ENCODE measurements at regions not wholly inside any gene's neighbourhood (a gene's known extent, or its start where the extent isn't known, plus 50 kb on each side); places are given as distances from the start of the nearest gene placed in this dataset.
"Not testable (repeated sequence)": the region's sequence is repeated elsewhere in the genome, so short reads cannot be mapped to it uniquely, and the experiment has no call there.

DNA sequence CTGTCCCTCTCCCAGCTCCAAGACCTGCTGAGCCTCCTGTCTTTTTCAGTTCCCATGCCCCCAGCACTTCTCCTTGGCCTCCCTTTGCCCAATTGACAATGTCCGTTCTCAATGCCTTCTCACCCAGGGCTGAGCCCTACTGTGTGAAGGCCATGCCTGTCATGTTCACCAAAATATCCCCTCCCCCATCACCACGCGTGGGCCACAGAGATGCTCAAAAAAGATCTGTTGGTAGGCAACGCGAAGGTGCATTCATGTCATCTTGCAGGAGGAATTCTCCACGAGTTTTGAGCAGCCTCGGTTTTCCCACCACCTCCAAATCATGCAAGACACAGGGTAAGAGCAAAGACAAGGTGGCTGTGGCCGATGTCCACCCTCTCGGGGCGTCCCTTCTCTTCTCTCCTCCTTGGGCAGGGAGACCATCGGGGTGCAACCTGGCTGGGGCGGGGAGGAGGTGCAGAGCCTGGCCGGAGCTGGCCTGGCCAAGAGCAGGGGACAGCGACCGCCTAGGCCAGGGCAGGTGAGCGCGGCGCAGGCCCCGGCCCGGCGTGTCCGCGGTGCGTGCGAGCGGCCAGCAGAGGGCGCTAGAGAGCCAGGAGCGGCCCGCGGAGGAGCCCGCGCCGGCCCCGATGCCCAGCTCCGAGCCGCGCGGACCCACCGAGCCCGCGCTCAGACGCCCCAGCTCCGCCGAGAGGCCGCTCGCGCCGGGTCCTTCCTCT is 56.3 kb upstream of the KRTAP5-11 start:
- peak; percentile 25 for DNase-seq (ENCODE audit: extremely low read depth, low read depth)

DNA sequence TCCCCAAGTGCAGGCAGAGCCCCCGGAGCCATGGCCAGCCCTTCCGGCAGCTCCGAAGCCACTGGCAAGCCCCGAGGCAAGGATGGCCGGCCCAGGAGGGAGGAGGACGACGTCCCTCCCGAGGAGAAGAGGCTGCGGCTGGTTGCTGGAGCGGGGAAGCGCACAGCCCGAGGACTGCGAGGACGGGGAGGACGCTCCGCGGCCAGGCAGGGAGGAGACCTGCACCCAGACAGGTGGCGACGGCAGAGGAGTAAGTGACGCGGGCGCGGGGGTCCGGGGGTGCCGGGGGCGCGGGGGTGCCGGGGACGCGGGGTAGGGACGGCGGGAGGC is 56.8 kb upstream of the KRTAP5-11 start:
- not testable (repeated sequence) for DNase-seq (ENCODE audit: extremely low read depth, low read depth)

- DNase-seq (ENCODE audit: extremely low read depth, low read depth): not testable (repeated sequence)
These were observed 57.2 kb upstream of the KRTAP5-11 start for GRCh38 chr11:71639916-71640315.

DNA sequence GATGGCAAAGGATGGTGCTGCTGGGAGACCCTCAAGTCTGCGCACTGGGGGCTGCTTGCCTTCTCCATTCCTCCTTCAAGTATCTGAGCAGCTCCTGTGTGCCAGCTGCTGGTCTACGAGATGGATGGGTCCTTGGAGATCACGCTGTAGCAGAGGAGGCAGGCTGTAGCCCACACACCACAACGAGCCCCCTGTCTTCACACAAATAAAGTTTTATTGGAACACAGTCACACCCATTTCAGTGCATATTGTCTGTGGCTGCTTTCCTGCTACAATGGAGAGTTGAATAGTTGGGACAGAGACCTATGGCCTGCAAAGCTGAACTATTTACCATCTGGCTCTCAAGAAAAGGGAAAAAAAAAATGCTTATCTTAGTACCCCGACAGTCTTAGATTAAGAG is 64.4 kb upstream of the KRTAP5-11 start:
- not testable (repeated sequence) for DNase-seq (ENCODE audit: extremely low read depth, low read depth)

DNA sequence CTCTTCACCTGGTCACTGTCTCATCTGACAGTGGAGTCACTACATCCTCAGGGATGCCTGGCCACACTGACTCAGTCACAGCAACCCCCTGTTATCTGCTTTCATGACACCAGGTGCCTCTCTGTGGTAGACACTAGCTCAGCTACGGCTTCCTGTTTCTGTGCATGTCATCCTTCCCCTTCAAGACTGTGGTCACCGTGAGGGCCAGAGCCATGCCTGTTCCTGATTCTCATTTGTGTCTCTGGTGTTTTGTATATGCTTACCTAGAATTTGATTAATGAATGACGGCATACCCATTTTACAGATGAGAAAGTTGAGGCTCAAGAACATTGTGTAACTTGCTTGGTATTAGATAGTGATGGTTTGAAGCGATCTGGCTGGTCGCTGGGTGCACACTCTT is 70.3 kb upstream of the KRTAP5-11 start:
- not testable (repeated sequence) for DNase-seq (ENCODE audit: extremely low read depth, low read depth)

DNA sequence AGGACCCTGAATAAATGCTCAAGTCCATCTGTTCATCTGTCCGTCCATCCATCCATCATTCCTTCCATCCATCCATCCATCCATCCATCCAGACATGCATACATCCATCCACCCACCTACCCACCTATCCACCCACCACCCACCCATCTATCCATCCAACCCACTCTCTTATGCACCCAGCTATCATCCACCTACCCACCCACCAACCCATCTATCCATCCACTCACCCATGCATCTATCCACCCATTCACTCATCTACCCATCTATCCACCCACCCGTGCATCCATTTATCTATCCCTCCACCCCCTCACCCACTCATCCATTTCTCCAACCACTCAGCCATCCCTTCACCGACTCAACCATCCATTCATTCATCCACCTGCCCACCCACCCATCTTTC is 71.7 kb upstream of the KRTAP5-11 start:
- DNase-seq (ENCODE audit: extremely low read depth, low read depth): not testable (repeated sequence)

DNA sequence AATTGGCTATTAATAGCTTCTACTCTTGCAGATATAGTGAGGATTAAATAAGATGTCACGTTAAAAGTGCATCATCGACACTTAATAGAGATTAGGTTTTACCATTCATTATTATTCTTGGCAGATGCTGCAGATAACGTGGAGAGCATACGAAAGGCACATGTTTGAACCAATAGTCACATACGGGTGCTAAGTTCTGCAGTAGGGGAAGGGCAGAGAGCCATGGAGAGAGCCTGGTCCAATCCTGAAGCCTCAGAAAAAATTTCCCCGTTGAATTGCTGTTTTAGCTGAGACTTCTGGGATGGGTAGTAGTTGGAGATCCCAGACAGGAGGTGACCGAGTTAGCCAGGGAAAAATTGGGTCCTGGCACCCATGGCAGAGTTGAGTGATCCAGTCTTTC is 72.4 kb upstream of the KRTAP5-11 start:
- not testable (repeated sequence) for DNase-seq (ENCODE audit: extremely low read depth, low read depth)

GRCh38 chr11:71656513-71656912 is 73.8 kb upstream of the KRTAP5-11 start:
- DNase-seq (ENCODE audit: extremely low read depth, low read depth): not testable (repeated sequence)

DNA sequence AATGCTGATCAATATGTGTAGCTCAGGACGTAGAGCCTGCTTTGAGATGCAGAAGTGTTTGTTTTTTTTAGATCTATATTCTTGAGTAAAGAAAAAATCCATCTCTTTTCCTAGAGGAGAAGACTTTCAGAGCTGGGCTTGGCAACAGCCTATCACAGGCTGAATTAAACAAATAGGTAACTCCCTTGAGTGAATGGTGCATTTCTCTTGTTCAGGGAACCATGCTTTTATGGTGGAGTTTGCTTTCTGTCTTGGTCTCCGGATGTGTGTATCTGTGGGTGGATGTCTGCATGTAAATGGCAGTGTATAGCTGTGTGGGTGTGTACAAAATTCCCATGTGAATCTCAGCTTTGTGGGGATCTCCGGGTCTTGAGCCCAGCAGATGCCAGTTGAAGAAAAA is 82.3 kb upstream of the KRTAP5-11 start:
- DNase-seq (ENCODE audit: extremely low read depth, low read depth): not testable (repeated sequence)

- DNase-seq (ENCODE audit: extremely low read depth, low read depth): not testable (repeated sequence)
These were observed 115.4 kb upstream of the KRTAP5-11 start for GRCh38 chr11:71698110-71698509.

GRCh38 chr11:71698961-71699360 is 116.3 kb upstream of the KRTAP5-11 start:
- DNase-seq (ENCODE audit: extremely low read depth, low read depth): not testable (repeated sequence)

DNA sequence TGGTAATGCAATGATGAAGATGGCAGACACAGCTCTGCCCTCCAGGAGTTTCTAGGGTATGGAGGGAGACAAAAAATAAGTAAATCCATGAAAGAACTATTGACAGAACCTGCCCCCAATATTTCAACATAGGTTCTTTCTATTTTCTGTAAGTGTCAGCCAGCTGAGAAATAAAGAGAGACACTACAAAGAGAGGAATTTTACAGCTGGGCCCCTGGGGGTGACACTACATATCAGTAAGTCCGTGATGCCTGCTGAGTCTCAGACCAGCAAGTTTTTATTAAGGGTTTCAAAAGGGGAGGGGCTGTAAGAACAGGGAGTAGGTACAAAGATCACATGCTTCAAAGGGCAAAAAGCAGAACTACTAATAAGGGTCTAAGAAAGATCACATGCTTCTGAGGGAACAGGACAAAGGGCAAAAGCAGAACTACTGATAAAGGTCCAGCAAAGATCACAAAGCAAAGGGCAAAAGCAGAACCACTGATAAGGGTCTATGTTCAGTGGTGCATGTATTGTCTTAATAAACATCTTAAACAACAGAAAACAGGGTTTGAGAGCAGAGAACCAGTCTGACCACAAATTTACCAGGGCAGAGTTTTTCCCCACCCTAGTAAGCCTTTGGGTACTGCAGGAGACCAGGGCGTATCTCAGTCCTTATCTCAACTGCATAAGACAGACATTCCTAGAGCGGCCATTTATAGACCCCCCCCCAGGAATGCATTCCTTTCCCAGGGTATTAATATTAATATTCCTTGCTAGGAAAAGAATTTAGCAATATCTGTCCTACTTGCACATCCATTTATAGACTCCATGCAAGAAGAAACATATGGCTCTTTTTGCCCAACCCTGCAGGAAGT is 119.0 kb upstream of the KRTAP5-11 start:
- DNase-seq (ENCODE audit: extremely low read depth, low read depth): not testable (repeated sequence)

- not testable (repeated sequence) for DNase-seq (ENCODE audit: extremely low read depth, low read depth)
These were observed 122.5 kb upstream of the KRTAP5-11 start for GRCh38 chr11:71705086-71705737.

DNA sequence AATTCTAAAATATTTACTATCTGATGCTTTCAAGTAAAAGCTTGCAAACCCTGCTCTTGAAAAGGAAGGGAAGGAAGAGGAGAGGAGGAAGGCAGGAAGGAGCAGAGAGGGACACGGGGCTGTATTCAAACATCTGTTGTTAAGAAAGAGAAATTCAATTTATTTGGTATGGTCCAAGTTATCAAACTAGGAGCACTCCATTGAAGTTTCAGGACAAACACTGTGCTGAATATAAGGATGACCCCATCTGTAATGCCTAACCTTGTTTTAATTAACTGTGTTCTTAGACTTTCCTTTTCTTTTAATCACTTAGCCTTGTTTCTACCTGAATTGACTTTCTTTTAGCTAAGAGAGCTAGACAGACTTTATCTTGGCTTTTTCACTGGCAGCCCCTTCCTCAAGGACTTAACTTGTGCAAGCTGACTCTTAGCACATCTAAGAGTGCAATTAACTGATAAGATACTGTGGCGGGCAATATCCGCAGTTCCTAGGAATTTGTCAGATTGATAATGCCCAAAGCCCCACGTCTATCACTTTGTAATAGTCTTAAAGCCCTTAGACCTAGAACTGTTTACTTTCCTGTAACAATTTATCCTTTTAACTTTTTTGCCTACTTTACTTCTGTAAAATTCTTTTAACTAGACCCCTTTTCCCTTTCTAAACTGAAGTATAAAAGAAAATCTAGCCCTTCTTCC is 123.2 kb upstream of the KRTAP5-11 start:
- DNase-seq (ENCODE audit: extremely low read depth, low read depth): not testable (repeated sequence)

DNA sequence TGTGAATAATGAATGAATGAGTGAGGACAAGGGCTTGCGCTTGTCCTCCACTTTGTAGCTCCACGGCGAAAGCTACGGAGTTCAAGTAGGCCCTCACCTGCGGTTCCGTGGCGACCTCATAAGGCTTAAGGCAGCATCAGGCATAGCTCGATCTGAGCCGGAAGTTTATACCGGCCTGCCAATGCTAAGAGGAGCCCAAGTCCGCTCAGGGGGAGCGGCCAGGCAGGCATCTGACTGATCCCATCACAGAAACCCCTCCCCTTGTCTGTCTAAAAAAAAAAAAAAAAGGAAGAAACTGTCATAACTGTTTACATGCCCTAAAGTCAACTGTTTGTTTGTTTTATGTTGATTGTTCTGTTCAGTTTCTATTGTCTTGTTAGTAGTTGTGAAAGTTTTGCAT is 124.4 kb upstream of the KRTAP5-11 start:
- not testable (repeated sequence) for DNase-seq (ENCODE audit: extremely low read depth, low read depth)

DNA sequence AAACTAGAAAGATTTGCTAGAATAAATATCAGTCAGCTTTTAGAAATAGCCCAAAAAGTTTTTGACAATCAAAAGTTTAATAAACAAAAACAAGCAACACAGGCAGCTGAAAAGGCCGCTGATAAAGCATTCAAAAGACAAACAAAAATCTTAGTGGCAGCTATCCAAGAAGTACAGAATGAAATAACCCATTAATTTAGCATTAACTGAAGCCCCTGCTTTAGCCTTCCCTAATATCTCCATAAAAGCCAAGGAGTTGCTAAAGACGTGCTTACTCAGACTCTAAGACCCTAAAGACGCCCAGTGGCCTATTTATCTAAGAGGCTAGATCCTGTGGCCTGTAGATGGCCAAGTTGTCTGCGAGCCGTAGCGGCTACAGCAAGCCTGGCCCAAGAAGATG is 123.5 kb upstream of the DEFB108B start:
- not testable (repeated sequence) for DNase-seq (ENCODE audit: extremely low read depth, low read depth)

DNA sequence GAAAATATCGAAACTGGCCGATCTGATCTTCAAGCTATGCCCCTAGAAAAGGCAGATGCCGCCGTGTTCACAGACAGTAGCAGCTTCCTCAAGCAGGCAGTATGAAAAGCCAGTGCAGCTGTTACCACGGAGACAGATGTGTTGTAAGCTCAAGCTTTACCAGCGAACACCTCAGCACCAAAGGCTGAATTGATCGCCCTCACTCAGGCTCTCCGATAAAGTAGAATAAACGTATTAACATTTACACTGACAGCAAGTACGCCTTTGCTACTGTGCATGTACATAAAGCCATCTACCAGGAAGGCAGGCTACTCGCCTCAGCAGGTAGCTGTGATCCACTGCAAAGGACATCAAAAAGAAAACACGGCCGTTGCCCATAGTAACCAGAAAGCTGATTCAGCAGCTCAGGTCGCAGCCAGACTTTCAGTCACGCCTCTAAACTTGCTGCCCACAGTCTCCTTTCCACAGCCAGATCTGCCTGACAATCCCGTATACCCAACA is 122.8 kb upstream of the DEFB108B start:
- not testable (repeated sequence) for DNase-seq (ENCODE audit: extremely low read depth, low read depth)

DNA sequence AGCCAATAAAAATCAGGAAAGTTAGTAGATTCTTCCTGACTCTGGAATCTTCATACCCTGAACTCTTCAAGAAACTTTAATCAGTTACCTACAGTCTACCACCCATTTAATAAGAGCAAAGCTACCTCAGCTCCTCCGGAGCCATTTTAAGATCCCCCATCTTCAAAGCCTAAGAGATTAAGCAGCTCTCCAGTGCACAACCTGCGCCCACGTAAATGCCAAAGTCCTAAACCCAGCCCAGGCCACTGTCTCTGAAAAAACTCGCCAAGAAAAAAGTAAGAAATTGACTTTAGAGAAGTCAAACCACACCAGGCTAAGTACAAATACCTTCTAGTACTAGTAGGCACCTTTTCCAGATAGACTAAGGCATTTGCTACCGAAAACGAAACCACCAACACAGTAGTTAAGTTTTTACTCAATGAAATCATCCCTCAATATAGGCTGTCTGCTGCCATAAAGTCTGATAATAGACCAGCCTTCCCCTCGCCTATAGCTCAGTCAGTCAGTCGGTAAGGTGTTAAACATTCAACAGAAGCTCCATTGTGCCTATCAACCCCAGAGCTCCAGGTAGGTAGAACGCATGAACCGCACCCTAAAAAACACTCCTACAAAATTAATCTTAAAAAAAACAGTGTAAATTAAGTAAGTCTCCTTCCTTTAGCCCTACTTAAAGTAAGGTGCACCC is 122.2 kb upstream of the DEFB108B start:
- not testable (repeated sequence) for DNase-seq (ENCODE audit: extremely low read depth, low read depth)

- DNase-seq (ENCODE audit: extremely low read depth, low read depth): not testable (repeated sequence)
These were observed 120.7 kb upstream of the DEFB108B start for GRCh38 chr11:71712350-71712749.

DNA sequence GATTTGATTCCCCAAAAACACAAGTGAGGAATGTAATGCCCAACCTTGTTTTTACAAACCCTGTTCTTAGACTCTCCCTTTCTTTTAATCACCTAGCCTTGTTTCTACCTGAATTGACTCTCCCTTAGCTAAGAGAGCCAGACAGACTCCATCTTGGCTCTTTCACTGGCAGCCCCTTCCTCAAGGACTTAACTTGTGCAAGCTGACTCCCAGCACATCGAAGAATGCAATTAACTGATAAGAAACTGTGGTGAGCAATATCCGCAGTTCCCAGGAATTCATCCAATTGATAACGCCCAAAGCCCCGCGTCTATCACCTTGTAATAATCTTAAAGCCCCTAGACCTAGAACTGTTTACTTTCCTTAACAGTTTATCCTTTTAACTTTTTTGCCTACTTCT is 120.2 kb upstream of the DEFB108B start:
- not testable (repeated sequence) for DNase-seq (ENCODE audit: extremely low read depth, low read depth)
